ENCODE measurements at regions not wholly inside any gene's neighbourhood (a gene's known extent, or its start where the extent isn't known, plus 50 kb on each side); places are given as distances from the start of the nearest gene placed in this dataset.
"Not testable (repeated sequence)": the region's sequence is repeated elsewhere in the genome, so short reads cannot be mapped to it uniquely, and the experiment has no call there.

GRCh38 chr2:2591542-2591940 lies 260.5 kb upstream of the MYT1L start:
- in situ Hi-C loops (cut with HindIII; ENCODE audit: low sequenced_read_pairs), result no loop called here

GRCh38 chr2:2590841-2591541 lies 259.9 kb upstream of the MYT1L start:
- in situ Hi-C loops (cut with HindIII; ENCODE audit: low sequenced_read_pairs), result no loop called here

GRCh38 chr2:2590141-2590540 lies 259.1 kb upstream of the MYT1L start:
- in situ Hi-C loops (cut with HindIII; ENCODE audit: low sequenced_read_pairs), result no loop called here

- in situ Hi-C loops (cut with HindIII; ENCODE audit: low sequenced_read_pairs), result no loop called here
Measured at GRCh38 chr2:2588777-2589176, 257.7 kb upstream of the MYT1L start.

GRCh38 chr2:2587354-2587753 lies 256.3 kb upstream of the MYT1L start:
- in situ Hi-C loops (cut with HindIII; ENCODE audit: low sequenced_read_pairs), result no loop called here

- in situ Hi-C loops (cut with HindIII; ENCODE audit: low sequenced_read_pairs), result no loop called here
Measured at GRCh38 chr2:2586931-2587330, 255.9 kb upstream of the MYT1L start.

GRCh38 chr2:2586068-2586776 lies 255.1 kb upstream of the MYT1L start:
- in situ Hi-C loops (cut with HindIII; ENCODE audit: low sequenced_read_pairs), result no loop called here

GRCh38 chr2:2582998-2583545 lies 252.0 kb upstream of the MYT1L start:
- in situ Hi-C loops (cut with HindIII; ENCODE audit: low sequenced_read_pairs), result no loop called here

- in situ Hi-C loops (cut with HindIII; ENCODE audit: low sequenced_read_pairs), result no loop called here
Measured at GRCh38 chr2:2581331-2582159, 250.5 kb upstream of the MYT1L start.

GRCh38 chr2:2580841-2581240 lies 249.8 kb upstream of the MYT1L start:
- in situ Hi-C loops (cut with HindIII; ENCODE audit: low sequenced_read_pairs), result not testable (repeated sequence)

- in situ Hi-C loops (cut with HindIII; ENCODE audit: low sequenced_read_pairs), result no loop called here
Measured at GRCh38 chr2:2580341-2580740, 249.3 kb upstream of the MYT1L start.

GRCh38 chr2:2579814-2580213 lies 248.7 kb upstream of the MYT1L start:
- in situ Hi-C loops (cut with HindIII; ENCODE audit: low sequenced_read_pairs), result no loop called here

GRCh38 chr2:2577407-2577831 lies 246.3 kb upstream of the MYT1L start:
- in situ Hi-C loops (cut with HindIII; ENCODE audit: low sequenced_read_pairs), result no loop called here

GRCh38 chr2:2575870-2576386 lies 244.9 kb upstream of the MYT1L start:
- in situ Hi-C loops (cut with HindIII; ENCODE audit: low sequenced_read_pairs), result no loop called here

- in situ Hi-C loops (cut with HindIII; ENCODE audit: low sequenced_read_pairs), result no loop called here
Measured at GRCh38 chr2:2575181-2575577, 244.1 kb upstream of the MYT1L start.

GRCh38 chr2:2574401-2575180 lies 243.5 kb upstream of the MYT1L start:
- in situ Hi-C loops (cut with HindIII; ENCODE audit: low sequenced_read_pairs), result no loop called here

- in situ Hi-C loops (cut with HindIII; ENCODE audit: low sequenced_read_pairs), result no loop called here
Measured at GRCh38 chr2:2573658-2574293, 242.7 kb upstream of the MYT1L start.

GRCh38 chr2:2573205-2573604 lies 242.1 kb upstream of the MYT1L start:
- in situ Hi-C loops (cut with HindIII; ENCODE audit: low sequenced_read_pairs), result no loop called here

- in situ Hi-C loops (cut with HindIII; ENCODE audit: low sequenced_read_pairs), result no loop called here
Measured at GRCh38 chr2:2572393-2573204, 241.5 kb upstream of the MYT1L start.

Measured in endothelial cell of hepatic sinusoid (primary cell).